Lung (tissue), 11 donors: ENCODE measurements at regions not wholly inside any gene's neighbourhood (a gene's known extent, or its start where the extent isn't known, plus 50 kb on each side); places are given as distances from the start of the nearest gene placed in this dataset.

Source experiments
- ATAC-seq: fragments of 200-7000 bp; cut with Tn5 transposase; one replicate; pipeline ENCODE4 v1.9.1; 2020; ENCODE audit warnings: moderate number of reproducible peaks; ENCODE audit not compliant: insufficient read depth, low FRiP score
- DNase-seq, 3 donors: peaks; one replicate each; pipeline ENCODE4 v3.0.0-alpha.2; 2013 to 2017
- H3K27ac ChIP-seq, 2 donors: one replicate each; pipeline ENCODE4 v1.5.1; 2013; ENCODE audit warnings: mild to moderate bottlenecking in 2 of 2, moderate library complexity in 2 of 2, control low read depth in 1 of 2, inconsistent platforms in 1 of 2, low read depth in 1 of 2, low read length in 1 of 2
- H3K27me3 ChIP-seq, 3 donors: one replicate each; pipeline ENCODE4 v1.5.1; 2013; ENCODE audit warnings: low read length in 2 of 3; ENCODE audit not compliant: control insufficient read depth in 3 of 3, insufficient read depth in 3 of 3
- H3K36me3 ChIP-seq, 4 donors: one replicate each; pipeline ENCODE4 v1.5.1; 2013; ENCODE audit warnings: low read length in 4 of 4, mild to moderate bottlenecking in 1 of 4, moderate library complexity in 1 of 4; ENCODE audit not compliant: control insufficient read depth in 4 of 4, insufficient read depth in 4 of 4
- H3K4me1 ChIP-seq, 5 donors: one replicate each; pipeline ENCODE4 v1.5.1; 2013; ENCODE audit warnings: low read length in 5 of 5, mild to moderate bottlenecking in 2 of 5, moderate library complexity in 1 of 5; ENCODE audit not compliant: control insufficient read depth in 5 of 5, insufficient read depth in 5 of 5
- H3K4me3 ChIP-seq: one replicate; pipeline ENCODE4 v1.5.1; 2013; ENCODE audit warnings: mild to moderate bottlenecking, control low read depth, moderate library complexity
- H3K9ac ChIP-seq, 2 donors: one replicate each; pipeline ENCODE4 v1.5.1; 2013; ENCODE audit warnings: low read length in 2 of 2, control low read depth in 1 of 2; ENCODE audit not compliant: insufficient read depth in 1 of 2
- H3K9me3 ChIP-seq, 4 donors: one replicate each; pipeline ENCODE4 v1.5.1; 2013; ENCODE audit warnings: low read length in 3 of 4, mild to moderate bottlenecking in 1 of 4, moderate library complexity in 1 of 4; ENCODE audit not compliant: control insufficient read depth in 4 of 4, insufficient read depth in 3 of 4
- WGBS, 2 donors: extraction: QIAGEN DNeasy Blood & Tissue Kit; methylation state at CpG; one replicate each; pipeline ENCODE4 v1.1.7; 2013; 5-methylcytosine and 5-hydroxymethylcytosine counted together
- TF ChIP-seq, protein P1 (sequence below): IDR thresholded peaks from 2 replicates; pipeline ENCODE4 v1.5.1; 2012; ENCODE audit warnings: mild to moderate bottlenecking; ENCODE audit errors: control extremely low read depth, extremely low read depth
- donor health status: control.
- donor health status: control.
- donor health status: Bipolar disorder and iron deficiency.
- donor health status: healthy.
- donor health status: DM: yes; HTN: yes; CAD: no.

DNA sequence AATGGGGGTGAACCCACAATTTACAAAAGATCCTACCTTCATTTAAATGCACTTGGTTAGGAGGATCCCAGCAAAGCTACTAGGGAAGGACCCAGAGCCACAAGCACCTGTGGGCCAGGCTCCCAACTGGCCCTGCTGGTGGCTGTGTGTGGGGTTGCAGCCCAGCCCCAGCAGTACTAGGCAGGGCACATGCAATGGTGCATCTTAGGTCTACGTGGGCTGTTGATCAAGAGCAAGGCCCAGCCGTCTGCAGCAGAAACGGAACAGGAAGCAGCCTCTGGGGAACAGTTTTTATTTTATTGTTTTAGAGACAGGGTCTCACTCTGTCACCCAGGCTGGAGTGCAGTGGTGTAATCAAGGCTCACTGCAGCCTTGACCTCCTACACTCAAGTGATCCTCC is 134.1 kb upstream of the RAB4A start:
- TF ChIP-seq, protein P1, sequence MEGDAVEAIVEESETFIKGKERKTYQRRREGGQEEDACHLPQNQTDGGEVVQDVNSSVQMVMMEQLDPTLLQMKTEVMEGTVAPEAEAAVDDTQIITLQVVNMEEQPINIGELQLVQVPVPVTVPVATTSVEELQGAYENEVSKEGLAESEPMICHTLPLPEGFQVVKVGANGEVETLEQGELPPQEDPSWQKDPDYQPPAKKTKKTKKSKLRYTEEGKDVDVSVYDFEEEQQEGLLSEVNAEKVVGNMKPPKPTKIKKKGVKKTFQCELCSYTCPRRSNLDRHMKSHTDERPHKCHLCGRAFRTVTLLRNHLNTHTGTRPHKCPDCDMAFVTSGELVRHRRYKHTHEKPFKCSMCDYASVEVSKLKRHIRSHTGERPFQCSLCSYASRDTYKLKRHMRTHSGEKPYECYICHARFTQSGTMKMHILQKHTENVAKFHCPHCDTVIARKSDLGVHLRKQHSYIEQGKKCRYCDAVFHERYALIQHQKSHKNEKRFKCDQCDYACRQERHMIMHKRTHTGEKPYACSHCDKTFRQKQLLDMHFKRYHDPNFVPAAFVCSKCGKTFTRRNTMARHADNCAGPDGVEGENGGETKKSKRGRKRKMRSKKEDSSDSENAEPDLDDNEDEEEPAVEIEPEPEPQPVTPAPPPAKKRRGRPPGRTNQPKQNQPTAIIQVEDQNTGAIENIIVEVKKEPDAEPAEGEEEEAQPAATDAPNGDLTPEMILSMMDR: no peak
- 15 to 58% methylated on average over 3 of the region's 3 CpGs for WGBS, 2 donors
- Histone ChIP-seq H3K27me3 (no peaks in the 10 kb centered on the region), H3K4me1 (no peaks in the 10 kb centered on the region), H3K36me3 (no peaks in the 10 kb centered on the region), H3K9ac (no peak overlapping the region), H3K9me3 (no peaks in the 10 kb centered on the region), H3K27ac (no peak overlapping the region), H3K4me3 (no peak overlapping the region)
- DNase-seq (no peak), ATAC-seq (no peak)

DNA sequence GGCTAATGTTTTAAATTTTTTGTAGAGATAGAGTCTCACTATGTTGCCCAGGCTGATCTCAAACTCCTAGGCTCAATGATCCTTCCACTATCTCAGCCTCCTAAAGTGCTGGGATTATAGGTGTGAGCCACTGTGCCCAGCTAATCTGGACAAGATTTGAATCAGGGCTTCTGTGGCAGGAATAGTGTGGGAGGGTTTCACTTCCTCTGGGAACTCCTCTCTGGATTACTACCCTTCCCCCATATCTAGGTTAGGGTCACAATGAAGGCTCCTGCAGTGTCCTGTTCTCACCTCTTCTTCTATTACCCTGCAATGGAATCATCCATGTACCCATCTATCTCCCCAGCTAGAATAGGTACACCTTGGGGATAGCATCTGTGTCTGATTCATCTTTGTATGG is 133.6 kb upstream of the RAB4A start:
- Histone ChIP-seq H3K27me3 (no peaks in the 10 kb centered on the region), H3K36me3 (no peaks in the 10 kb centered on the region), H3K9me3 (no peaks in the 10 kb centered on the region), H3K4me1 (no peaks in the 10 kb centered on the region), H3K4me3 (no peak overlapping the region), H3K27ac (no peak overlapping the region), H3K9ac (no peak overlapping the region)
- no peak for ATAC-seq
- no peak for DNase-seq
- TF ChIP-seq, protein P1: no peak

DNA sequence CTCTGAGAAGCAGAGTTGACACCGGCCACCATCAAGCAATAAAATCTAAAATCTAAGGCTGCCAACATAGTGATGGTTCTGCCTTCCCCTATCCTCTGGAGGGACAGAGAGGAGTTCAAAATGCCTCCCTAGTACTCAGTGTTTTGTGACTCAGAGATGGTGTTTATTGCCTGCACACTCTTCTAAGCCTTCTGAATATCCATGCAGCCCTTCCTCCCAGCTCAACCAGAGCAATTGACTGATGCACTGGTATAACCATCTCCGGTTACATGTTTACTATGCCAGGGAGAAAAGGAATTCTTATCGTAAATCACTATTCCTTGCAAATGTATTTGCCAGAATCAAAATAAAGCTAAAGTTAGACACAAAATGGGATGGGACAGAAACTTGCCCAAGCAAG is 132.9 kb upstream of the RAB4A start:
- Histone ChIP-seq H3K27ac (no peak overlapping the region), H3K4me3 (no peak overlapping the region), H3K27me3 (no peaks in the 10 kb centered on the region), H3K4me1 (no peaks in the 10 kb centered on the region), H3K36me3 (no peaks in the 10 kb centered on the region), H3K9me3 (no peaks in the 10 kb centered on the region), H3K9ac (no peak overlapping the region)
- WGBS, 2 donors: 90 to 93% methylated on average over 3 of the region's 3 CpGs
- TF ChIP-seq, protein P1: no peak
- DNase-seq (no peak), ATAC-seq (no peak)

DNA sequence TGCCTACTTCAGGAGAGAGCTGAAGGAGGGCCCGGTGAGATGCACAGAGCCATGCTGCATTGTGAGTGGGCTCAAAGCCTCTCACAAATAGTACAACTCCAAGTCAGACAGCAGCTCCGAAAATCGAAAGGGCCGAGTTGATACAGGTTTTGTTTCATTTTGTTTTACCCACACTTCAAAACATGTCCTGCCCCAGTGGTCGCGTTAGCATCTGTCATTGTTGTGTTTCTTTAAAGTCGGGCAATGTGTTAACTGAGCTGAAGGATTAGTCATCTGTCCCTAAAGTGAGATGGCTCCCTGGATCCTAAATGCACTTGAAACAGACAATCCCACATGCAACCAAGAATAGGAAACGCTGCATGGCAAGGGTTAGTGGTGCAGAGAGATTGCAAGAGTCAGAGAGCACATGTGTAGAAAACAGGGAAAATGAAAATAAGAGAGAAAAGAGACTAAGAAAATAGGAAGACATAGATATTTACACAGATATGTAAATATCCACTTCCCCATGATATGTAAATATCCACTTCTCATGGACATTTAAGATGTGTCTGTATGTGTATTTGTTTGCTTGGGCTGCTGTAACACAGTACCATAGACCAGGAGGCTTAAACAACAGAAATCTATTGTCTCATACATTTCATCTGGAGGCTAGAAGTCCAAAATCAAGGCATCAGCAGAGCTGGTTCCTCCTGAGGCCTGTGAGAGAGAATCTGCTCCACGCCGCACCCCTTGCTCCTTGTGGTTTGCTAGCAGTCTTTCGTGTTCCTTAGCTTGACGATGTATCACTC is 131.4 kb upstream of the RAB4A start:
- H3K27me3 ChIP-seq: no peaks in the 10 kb centered on the region
- ATAC-seq: no peak
- DNase-seq: no peak
- no peaks in the 10 kb centered on the region for H3K4me1 ChIP-seq
- H3K4me3 ChIP-seq: no peak overlapping the region
- H3K9ac ChIP-seq: no peak overlapping the region
- WGBS, 2 donors: 73 to 79% methylated on average over 12 of the region's 12 CpGs
- H3K9me3 ChIP-seq: peaks cover 0 to under 1% (median 0%) of the 10 kb centered on the region in 4 donors
- H3K36me3 ChIP-seq: no peaks in the 10 kb centered on the region
- H3K27ac ChIP-seq: no peak overlapping the region
- TF ChIP-seq, protein P1: no peak
